SK-N-SH (cell line): ENCODE measurements at regions not wholly inside any gene's neighbourhood (a gene's known extent, or its start where the extent isn't known, plus 50 kb on each side); places are given as distances from the start of the nearest gene placed in this dataset.

Source experiments
- CTCF ChIA-PET: fragments of 300-600, 350-600 bp; formaldehyde crosslinking; extraction: SDS; loops from one replicate; lab custom pipeline; 2021; lab: Yijun Ruan, JAX
- POLR2A ChIA-PET: fragments of 350-600 bp; sonication (Branson Sonifier 250); formaldehyde crosslinking; extraction: SDS; loops from one replicate; lab custom pipeline; 2020; ENCODE audit warnings: antibody characterized with exemption, inconsistent platforms; lab: Yijun Ruan, JAX
- DNase-seq: peaks from one replicate; pipeline ENCODE4 v3.0.0; 2012
- H2AFZ ChIP-seq: fragments of 200-600 bp; sonication (generic); 2 replicates; pipeline ENCODE4 v1.8.1; 2016; ENCODE audit warnings: antibody characterized with exemption, mild to moderate bottlenecking, low read depth
- H3F3A ChIP-seq: fragments of 200-600 bp; sonication (generic); replicated peaks from 2 replicates; pipeline ENCODE3; 2016; ENCODE audit warnings: antibody characterized with exemption, mild to moderate bottlenecking; ENCODE audit not compliant: insufficient read depth
- H3K27ac ChIP-seq, 2 experiments: fragments of 200-500 bp in 1 of 2; fragments of 200-600 bp in 1 of 2; sonication (Bioruptor generic) in 1 of 2; sonication (generic), shearing (Covaris generic) in 1 of 2; 2 replicates each; pipeline versions ENCODE4 v1.5.1 to v1.6.1; 2014 to 2016; ENCODE audit warnings: low read depth in 2 of 2, inconsistent platforms in 1 of 2, low read length in 1 of 2, mild to moderate bottlenecking in 1 of 2, mixed read lengths in 1 of 2
- H3K27me3 ChIP-seq: fragments of 200-600 bp; sonication (generic), shearing (Covaris generic); 2 replicates; pipeline ENCODE4 v1.6.1; 2016; ENCODE audit warnings: mixed run types; ENCODE audit not compliant: insufficient read depth
- H3K36me3 ChIP-seq, 2 experiments: fragments of 200-500 bp in 1 of 2; fragments of 200-600 bp in 1 of 2; sonication (Bioruptor generic) in 1 of 2; sonication (generic) in 1 of 2; replicated peaks in 1 of 2; 2 replicates each; pipeline versions ENCODE3 to v1.5.1; 2014 to 2016; ENCODE audit warnings: low read length in 1 of 2, mild to moderate bottlenecking in 1 of 2; ENCODE audit not compliant: insufficient read depth in 2 of 2, control insufficient read depth in 1 of 2
- H3K4me1 ChIP-seq, 2 experiments: fragments of 200-500 bp in 1 of 2; fragments of 200-600 bp in 1 of 2; sonication (Bioruptor generic) in 1 of 2; sonication (generic), shearing (Covaris generic) in 1 of 2; 2 replicates each; pipeline versions ENCODE4 v1.5.1 to v1.6.1; 2014 to 2016; ENCODE audit warnings: low read depth in 1 of 2, low read length in 1 of 2, mixed run types in 1 of 2; ENCODE audit not compliant: insufficient read depth in 2 of 2, control insufficient read depth in 1 of 2
- H3K4me2 ChIP-seq: fragments of 200-600 bp; sonication (generic), shearing (Covaris generic); 2 replicates; pipeline ENCODE4 v1.6.1; 2017; ENCODE audit warnings: mixed run types
- H3K4me3 ChIP-seq, 2 experiments: fragments of 200-500 bp in 1 of 2; fragments of 200-600 bp in 1 of 2; sonication (Bioruptor generic) in 1 of 2; sonication (generic), shearing (Covaris generic) in 1 of 2; 2 replicates each; pipeline versions ENCODE4 v1.5.1 to v1.8.1; 2014 to 2016; ENCODE audit warnings: low read depth in 2 of 2, inconsistent platforms in 1 of 2, low read length in 1 of 2, mild to moderate bottlenecking in 1 of 2, mixed read lengths in 1 of 2, moderate library complexity in 1 of 2
- H3K79me2 ChIP-seq: fragments of 200-600 bp; sonication (generic); 2 replicates; pipeline ENCODE4 v1.8.1; 2017; ENCODE audit warnings: mild to moderate bottlenecking; ENCODE audit not compliant: insufficient read depth
- H3K9ac ChIP-seq: fragments of 200-600 bp; sonication (generic); 2 replicates; pipeline ENCODE4 v1.6.1; 2017; ENCODE audit warnings: mixed run types
- H3K9me2 ChIP-seq: fragments of 200-600 bp; sonication (generic); 2 replicates; pipeline ENCODE4 v1.6.1; 2017; ENCODE audit warnings: mixed run types
- H3K9me3 ChIP-seq: fragments of 200-600 bp; sonication (generic); 2 replicates; pipeline ENCODE4 v1.6.1; 2017; ENCODE audit warnings: mixed run types, mild to moderate bottlenecking, moderate library complexity
- H4K20me1 ChIP-seq: fragments of 200-600 bp; sonication (generic); 2 replicates; pipeline ENCODE4 v1.6.1; 2017; ENCODE audit warnings: mild to moderate bottlenecking, mixed run types; ENCODE audit not compliant: insufficient read depth
- EP300 ChIP-seq, 2 experiments: IDR thresholded peaks; 2 replicates each; pipeline versions ENCODE4 v1.4.0 to v1.6.1; 2012; ENCODE audit warnings: borderline replicate concordance in 1 of 2, low read depth in 1 of 2, low read length in 1 of 2
- FOSL2 ChIP-seq: IDR thresholded peaks from 2 replicates; pipeline ENCODE4 v1.4.0; 2012; ENCODE audit warnings: low read depth, mild to moderate bottlenecking, moderate library complexity, borderline replicate concordance
- FOXJ3 ChIP-seq: sonication (generic); formaldehyde crosslinking; IDR thresholded peaks from 2 replicates; pipeline ENCODE4 v1.5.1; 2020; ENCODE audit warnings: mild to moderate bottlenecking, missing genetic modification reagents
- FOXM1 ChIP-seq: IDR thresholded peaks from 2 replicates; pipeline ENCODE4 v1.4.0; 2012; ENCODE audit warnings: low read depth, mild to moderate bottlenecking
- GABPA ChIP-seq: IDR thresholded peaks from 2 replicates; pipeline ENCODE4 v1.4.0; 2012; ENCODE audit warnings: low read depth, mild to moderate bottlenecking
- GATA2 ChIP-seq: sonication (generic); formaldehyde crosslinking; IDR thresholded peaks from 2 replicates; pipeline ENCODE4 v1.5.0; 2020; ENCODE audit warnings: mild to moderate bottlenecking, missing genetic modification reagents
- IRF3 ChIP-seq: fragments of 150-350 bp; IDR thresholded peaks from 2 replicates; pipeline ENCODE4 v1.6.1; 2016; ENCODE audit warnings: mild to moderate bottlenecking, low read depth, low read length
- JUND ChIP-seq: IDR thresholded peaks from 2 replicates; pipeline ENCODE4 v1.4.0; 2012
- NFIC ChIP-seq: IDR thresholded peaks from 2 replicates; pipeline ENCODE4 v1.4.0; 2012; ENCODE audit warnings: borderline replicate concordance
- NRF1 ChIP-seq: IDR thresholded peaks from 2 replicates; pipeline ENCODE4 v1.6.1; 2012; ENCODE audit warnings: low read depth, mild to moderate bottlenecking, low read length
- POLR2AphosphoS5 ChIP-seq: IDR thresholded peaks from 2 replicates; pipeline ENCODE4 v1.6.1; 2012; ENCODE audit warnings: low read depth, low read length
- RAD21 ChIP-seq: IDR thresholded peaks from 2 replicates; pipeline ENCODE4 v1.6.1; 2012; ENCODE audit warnings: mild to moderate bottlenecking, low read length
- RCOR1 ChIP-seq: fragments of 150-350 bp; IDR thresholded peaks from 2 replicates; pipeline ENCODE4 v1.6.1; 2017; ENCODE audit warnings: antibody characterized with exemption, low read length
- RXRA ChIP-seq: IDR thresholded peaks from 2 replicates; pipeline ENCODE4 v1.4.0; 2012; ENCODE audit warnings: low read depth, mild to moderate bottlenecking, borderline replicate concordance
- SIN3A ChIP-seq: IDR thresholded peaks from 2 replicates; pipeline ENCODE4 v1.6.1; 2012; ENCODE audit warnings: low read depth, mild to moderate bottlenecking, low read length, moderate library complexity, borderline replicate concordance
- SMC3 ChIP-seq: IDR thresholded peaks from 2 replicates; pipeline ENCODE4 v1.6.1; 2012; ENCODE audit warnings: low read depth, low read length, improper control_type of control experiment
- TCF12 ChIP-seq: IDR thresholded peaks from 2 replicates; pipeline ENCODE4 v1.4.0; 2012
- WGBS: methylation state at CpG from one replicate; pipeline ENCODE4 v1.1.6; 2017; ENCODE audit warnings: low lambda C conversion rate; 5-methylcytosine and 5-hydroxymethylcytosine counted together
- TF ChIP-seq, protein P1 (sequence below): fragments of 150-350 bp; IDR thresholded peaks from 2 replicates; pipeline ENCODE4 v1.6.1; 2017; ENCODE audit warnings: antibody characterized with exemption, low read length, low read depth, borderline replicate concordance
- TF ChIP-seq, protein P2 (sequence below): fragments of 200-600 bp; sonication (generic); IDR thresholded peaks from 2 replicates; pipeline ENCODE4 v1.6.1; 2017; ENCODE audit warnings: antibody characterized with exemption, mild to moderate bottlenecking, moderate library complexity
- TF ChIP-seq, protein P3 (sequence below): IDR thresholded peaks from 2 replicates; pipeline ENCODE4 v1.4.0; 2012; ENCODE audit warnings: low read depth, borderline replicate concordance

DNA sequence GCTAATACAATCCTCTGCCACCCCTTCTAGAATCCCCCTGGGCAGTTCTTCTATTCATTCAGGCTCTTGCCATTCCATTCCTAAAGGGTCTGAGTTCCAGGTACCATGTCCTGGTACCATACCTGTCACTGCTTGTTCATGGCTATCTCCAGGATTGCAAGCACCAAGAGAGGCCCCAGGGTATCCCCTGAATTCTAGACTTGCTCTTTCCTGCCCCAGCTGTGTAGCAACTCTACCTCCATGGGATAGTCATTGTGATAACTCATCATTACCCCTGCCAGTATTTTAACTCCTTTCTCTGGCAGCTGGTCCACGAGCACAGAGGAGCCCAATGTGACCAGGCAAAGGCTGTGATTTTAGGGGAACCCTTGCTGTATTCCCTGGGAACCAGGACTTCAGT is 143.7 kb upstream of the CDH5 start:
- POLR2A ChIA-PET: no interaction called here
- Histone ChIP-seq H3F3A (no peaks in the 10 kb centered on the region), H3K27ac (no peak overlapping the region), H3K36me3 (no peaks in the 10 kb centered on the region), H3K4me2 (no peak overlapping the region), H3K4me1 (no peaks in the 10 kb centered on the region), H3K79me2 (no peaks in the 10 kb centered on the region), H3K4me3 (no peak overlapping the region), H2AFZ (no peak overlapping the region), H3K27me3 (peaks cover 6% of the 10 kb centered on the region; the same call in 1 of the 2 replicates), H3K9ac (no peak overlapping the region), H3K9me2 (no peaks in the 10 kb centered on the region), H4K20me1 (no peaks in the 10 kb centered on the region), H3K9me3 (no peaks in the 10 kb centered on the region)
- TF ChIP-seq IRF3 (no peak), SIN3A (no peak), EP300 (IDR thresholded peaks at IDR 0.05; ENCODE audit: borderline replicate concordance in 1 of 2, low read depth in 1 of 2, low read length in 1 of 2) (no peak), FOXM1 (no peak), FOSL2 (no peak), JUND (no peak), NFIC (no peak), SMC3 (no peak), TCF12 (no peak)
- CTCF ChIA-PET: interaction anchor here (0.7 kb wide), 1 partner anchor 12 kb away, joined by 3 read pairs; no protein-coding TSS in a partner anchor
- no peak for DNase-seq
- WGBS: no CpG with 5 or more reads among the region's 1 CpG

GRCh38 chr16:66220702-66221101 is 145.8 kb upstream of the CDH5 start:
- H3K27me3 ChIP-seq: peaks cover 6% of the 10 kb centered on the region; the same call in 1 of the 2 replicates
- POLR2A ChIA-PET: no interaction called here
- DNase-seq: no peak
- no peak for TF ChIP-seq FOSL2
- TF ChIP-seq FOXJ3 (CRISPR knock-in tag): no peak
- TF ChIP-seq, protein P1, sequence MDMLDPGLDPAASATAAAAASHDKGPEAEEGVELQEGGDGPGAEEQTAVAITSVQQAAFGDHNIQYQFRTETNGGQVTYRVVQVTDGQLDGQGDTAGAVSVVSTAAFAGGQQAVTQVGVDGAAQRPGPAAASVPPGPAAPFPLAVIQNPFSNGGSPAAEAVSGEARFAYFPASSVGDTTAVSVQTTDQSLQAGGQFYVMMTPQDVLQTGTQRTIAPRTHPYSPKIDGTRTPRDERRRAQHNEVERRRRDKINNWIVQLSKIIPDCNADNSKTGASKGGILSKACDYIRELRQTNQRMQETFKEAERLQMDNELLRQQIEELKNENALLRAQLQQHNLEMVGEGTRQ: no peak
- no peak for TF ChIP-seq SIN3A
- TF ChIP-seq, protein P2, sequence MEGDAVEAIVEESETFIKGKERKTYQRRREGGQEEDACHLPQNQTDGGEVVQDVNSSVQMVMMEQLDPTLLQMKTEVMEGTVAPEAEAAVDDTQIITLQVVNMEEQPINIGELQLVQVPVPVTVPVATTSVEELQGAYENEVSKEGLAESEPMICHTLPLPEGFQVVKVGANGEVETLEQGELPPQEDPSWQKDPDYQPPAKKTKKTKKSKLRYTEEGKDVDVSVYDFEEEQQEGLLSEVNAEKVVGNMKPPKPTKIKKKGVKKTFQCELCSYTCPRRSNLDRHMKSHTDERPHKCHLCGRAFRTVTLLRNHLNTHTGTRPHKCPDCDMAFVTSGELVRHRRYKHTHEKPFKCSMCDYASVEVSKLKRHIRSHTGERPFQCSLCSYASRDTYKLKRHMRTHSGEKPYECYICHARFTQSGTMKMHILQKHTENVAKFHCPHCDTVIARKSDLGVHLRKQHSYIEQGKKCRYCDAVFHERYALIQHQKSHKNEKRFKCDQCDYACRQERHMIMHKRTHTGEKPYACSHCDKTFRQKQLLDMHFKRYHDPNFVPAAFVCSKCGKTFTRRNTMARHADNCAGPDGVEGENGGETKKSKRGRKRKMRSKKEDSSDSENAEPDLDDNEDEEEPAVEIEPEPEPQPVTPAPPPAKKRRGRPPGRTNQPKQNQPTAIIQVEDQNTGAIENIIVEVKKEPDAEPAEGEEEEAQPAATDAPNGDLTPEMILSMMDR: no peak
- TF ChIP-seq NRF1: no peak
- no peak for TF ChIP-seq POLR2AphosphoS5
- TF ChIP-seq RCOR1: no peak
- TF ChIP-seq RXRA: no peak
- no peak for TF ChIP-seq NFIC
- TF ChIP-seq, protein P3, sequence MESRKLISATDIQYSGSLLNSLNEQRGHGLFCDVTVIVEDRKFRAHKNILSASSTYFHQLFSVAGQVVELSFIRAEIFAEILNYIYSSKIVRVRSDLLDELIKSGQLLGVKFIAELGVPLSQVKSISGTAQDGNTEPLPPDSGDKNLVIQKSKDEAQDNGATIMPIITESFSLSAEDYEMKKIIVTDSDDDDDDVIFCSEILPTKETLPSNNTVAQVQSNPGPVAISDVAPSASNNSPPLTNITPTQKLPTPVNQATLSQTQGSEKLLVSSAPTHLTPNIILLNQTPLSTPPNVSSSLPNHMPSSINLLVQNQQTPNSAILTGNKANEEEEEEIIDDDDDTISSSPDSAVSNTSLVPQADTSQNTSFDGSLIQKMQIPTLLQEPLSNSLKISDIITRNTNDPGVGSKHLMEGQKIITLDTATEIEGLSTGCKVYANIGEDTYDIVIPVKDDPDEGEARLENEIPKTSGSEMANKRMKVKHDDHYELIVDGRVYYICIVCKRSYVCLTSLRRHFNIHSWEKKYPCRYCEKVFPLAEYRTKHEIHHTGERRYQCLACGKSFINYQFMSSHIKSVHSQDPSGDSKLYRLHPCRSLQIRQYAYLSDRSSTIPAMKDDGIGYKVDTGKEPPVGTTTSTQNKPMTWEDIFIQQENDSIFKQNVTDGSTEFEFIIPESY: no peak
- TF ChIP-seq FOXM1: no peak
- TF ChIP-seq GABPA: no peak
- no peak for TF ChIP-seq GATA2 (CRISPR knock-in tag)
- TF ChIP-seq RAD21: no peak

More at GRCh38 chr16:66220702-66221101, 145.8 kb upstream of the CDH5 start:
- H3K9me2 ChIP-seq: no peaks in the 10 kb centered on the region
- no peaks in the 10 kb centered on the region for H4K20me1 ChIP-seq
- H2AFZ ChIP-seq: no peak overlapping the region
- no peak overlapping the region for H3K9ac ChIP-seq
- no peaks in the 10 kb centered on the region for H3K79me2 ChIP-seq
- H3K4me2 ChIP-seq: no peak overlapping the region
- WGBS: 77% methylated on average over 6 of the region's 6 CpGs
- CTCF ChIA-PET: no interaction called here
- H3K9me3 ChIP-seq: no peaks in the 10 kb centered on the region
- no peaks in the 10 kb centered on the region for H3K4me1 ChIP-seq
- no peak overlapping the region for H3K4me3 ChIP-seq
- H3K27ac ChIP-seq: no peak overlapping the region
- no peaks in the 10 kb centered on the region for H3K36me3 ChIP-seq
- H3F3A ChIP-seq: no peaks in the 10 kb centered on the region
